GM12874 (cell line): ENCODE measurements at regions not wholly inside any gene's neighbourhood (a gene's known extent, or its start where the extent isn't known, plus 50 kb on each side); places are given as distances from the start of the nearest gene placed in this dataset.

Source experiments
- CTCF ChIP-seq: IDR thresholded peaks from 2 replicates; pipeline ENCODE4 v1.5.1; 2011; ENCODE audit warnings: low read depth, mild to moderate bottlenecking, control low read depth, low read length, moderate library complexity; ENCODE audit not compliant: insufficient read depth

DNA sequence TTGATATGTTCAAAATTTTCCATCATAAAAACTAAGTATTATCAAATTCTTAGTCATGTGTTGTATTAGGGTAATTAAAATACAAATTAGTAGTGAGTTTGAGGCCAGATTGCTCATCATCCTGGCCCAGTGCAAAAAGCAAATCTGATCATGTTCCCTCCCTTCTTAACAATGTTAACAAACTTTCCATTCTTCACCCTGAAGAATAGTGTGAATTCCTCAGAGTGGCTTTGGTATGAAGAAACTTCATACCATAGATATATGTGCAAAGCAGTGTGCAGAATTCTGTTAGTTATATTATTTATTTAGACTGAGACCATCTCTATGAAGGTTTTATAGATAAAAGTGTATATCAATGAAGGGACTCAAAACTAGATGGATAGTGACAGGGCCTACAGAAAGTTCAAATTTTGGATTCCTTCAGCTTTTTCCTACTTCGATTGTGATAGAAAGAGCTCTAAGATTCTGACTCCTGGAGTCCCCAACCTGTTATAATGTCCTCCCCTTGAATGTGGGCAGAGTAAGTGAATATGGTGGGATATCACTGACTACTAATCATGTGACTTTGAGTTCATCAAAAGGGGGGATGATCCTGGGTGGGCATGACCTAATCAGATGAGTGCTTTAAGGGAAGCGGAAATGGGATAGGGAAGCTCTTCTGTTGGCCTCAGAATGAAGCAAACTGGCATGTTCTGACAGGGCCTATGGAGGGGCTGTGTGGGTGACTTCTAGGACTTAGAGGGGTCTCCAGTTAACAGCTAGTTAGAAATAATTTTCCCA is 271.4 kb downstream of the BTG1 start:
- no peak for TF ChIP-seq CTCF

DNA sequence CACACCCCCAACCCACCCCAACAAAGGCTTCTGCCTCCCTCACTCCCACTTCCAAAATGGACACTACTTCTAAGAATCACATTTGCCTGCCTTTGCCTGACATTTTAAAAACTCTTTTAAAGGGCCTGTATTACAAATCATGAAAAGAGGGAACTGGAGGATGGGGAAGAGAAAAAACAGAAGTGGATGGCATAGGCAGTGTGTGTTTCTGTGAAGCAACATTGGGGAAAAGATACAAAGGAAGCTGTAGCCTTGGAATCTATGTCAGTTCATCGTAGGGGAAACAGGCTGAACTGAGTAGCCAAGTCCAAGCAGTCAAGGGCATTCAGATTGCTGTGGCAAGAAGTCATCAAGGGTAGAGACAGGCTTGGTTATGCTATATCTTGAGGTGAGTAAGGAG is 273.9 kb downstream of the BTG1 start:
- no peak for TF ChIP-seq CTCF

DNA sequence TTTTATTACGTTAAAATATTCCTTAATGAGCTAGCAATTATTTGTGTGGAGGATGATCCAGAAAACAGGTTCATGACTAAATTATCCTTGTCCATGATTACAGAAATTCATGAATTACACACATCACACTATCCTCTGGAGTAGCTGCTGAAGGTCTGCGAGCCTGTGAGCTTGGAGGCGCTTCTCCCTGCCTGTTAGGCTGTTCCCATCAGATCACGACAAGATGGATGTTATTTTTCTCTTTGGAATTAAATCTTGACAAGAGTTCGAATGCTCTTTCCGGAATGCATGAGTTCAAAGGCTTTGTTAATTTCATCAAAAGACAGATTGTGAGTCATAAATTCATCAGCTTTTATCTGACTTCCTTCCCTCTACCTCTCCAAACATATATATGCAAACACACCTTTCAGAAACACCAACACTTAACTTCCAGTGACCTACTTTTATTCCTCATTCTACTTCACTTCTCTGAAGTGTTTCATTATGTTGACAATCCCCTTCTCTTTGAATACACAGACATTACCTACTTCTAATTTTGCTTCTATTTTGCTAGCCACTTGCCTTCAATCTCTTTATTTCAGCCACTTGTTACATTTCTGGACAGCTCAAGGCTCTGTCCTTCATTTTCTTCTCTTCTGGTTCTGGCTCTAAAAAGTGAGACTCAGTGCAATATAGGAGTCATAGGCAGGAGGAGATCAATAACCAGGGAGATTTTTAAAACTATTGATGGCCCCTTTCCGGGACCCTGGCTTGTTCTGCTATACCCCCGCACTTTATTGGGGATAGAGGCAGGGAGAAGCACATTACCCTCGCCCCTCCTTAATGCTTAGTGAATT is 274.6 kb downstream of the BTG1 start:
- TF ChIP-seq CTCF: no peak

- no peak for TF ChIP-seq CTCF
Observed at GRCh38 chr12:91868054-91868453, 277.6 kb downstream of the BTG1 start.

GRCh38 chr12:91866566-91866965 is 279.1 kb downstream of the BTG1 start:
- no peak for TF ChIP-seq CTCF

DNA sequence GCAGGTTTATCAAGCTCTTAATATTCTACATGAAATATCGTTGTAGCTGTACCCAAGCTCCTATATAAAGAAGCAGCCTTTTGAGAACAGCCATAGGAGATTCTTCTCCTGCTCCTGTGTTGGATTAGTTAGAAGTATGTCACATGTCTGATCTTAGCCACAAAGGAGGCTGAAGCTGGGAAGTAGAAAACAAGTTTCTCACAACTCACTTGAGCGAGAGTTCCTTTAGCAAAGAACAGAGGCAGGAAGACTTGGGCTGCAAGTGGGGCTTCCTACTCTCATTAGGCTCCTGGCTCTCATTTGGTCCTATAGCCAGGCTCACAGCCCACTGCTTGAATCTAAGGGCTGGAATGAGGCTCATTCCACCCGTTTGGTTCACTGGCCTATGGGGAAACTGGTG is 281.9 kb downstream of the BTG1 start:
- TF ChIP-seq CTCF: no peak

DNA sequence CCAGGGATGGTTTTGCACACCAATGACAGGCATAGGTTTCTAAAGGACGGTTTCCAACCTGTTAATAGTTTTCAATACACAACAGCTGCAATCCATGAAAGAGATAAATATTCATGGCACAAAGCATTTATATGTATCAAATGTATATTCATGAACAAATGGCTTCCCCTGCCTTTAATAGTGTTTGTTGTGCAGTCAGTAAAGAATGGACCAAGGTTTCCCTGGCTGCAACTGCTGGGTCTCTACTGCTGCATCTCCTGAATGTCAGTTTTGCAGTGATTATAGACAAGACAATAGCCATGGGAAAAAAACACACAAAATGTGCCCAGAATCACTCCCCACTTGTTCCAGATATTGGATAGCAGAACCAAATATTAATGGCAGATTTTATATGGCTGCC is 284.1 kb downstream of the BTG1 start:
- no peak for TF ChIP-seq CTCF
